Kidney epithelial cell (primary cell): ENCODE measurements at regions not wholly inside any gene's neighbourhood (a gene's known extent, or its start where the extent isn't known, plus 50 kb on each side); places are given as distances from the start of the nearest gene placed in this dataset.

Experiments used
- DNase-seq: peaks from one replicate; pipeline ENCODE4 v3.0.0-alpha.2; 2010; ENCODE audit warnings: low read depth
- H3K27me3 ChIP-seq: 2 replicates; pipeline ENCODE4 v1.6.0; 2011; ENCODE audit warnings: low read length; ENCODE audit not compliant: control insufficient read depth, insufficient read depth
- H3K36me3 ChIP-seq: 2 replicates; pipeline ENCODE4 v1.5.1; 2011; ENCODE audit warnings: low read length; ENCODE audit not compliant: control insufficient read depth, insufficient read depth
- H3K4me3 ChIP-seq: 2 replicates; pipeline ENCODE4 v1.5.1; 2011; ENCODE audit warnings: low read depth, mild to moderate bottlenecking, control low read depth, low read length
- CTCF ChIP-seq: IDR thresholded peaks from 2 replicates; pipeline ENCODE4 v1.5.1; 2011; ENCODE audit warnings: mild to moderate bottlenecking, moderate library complexity, low read length, control low read depth, inconsistent platforms; ENCODE audit not compliant: insufficient read depth, poor library complexity, severe bottlenecking

DNA sequence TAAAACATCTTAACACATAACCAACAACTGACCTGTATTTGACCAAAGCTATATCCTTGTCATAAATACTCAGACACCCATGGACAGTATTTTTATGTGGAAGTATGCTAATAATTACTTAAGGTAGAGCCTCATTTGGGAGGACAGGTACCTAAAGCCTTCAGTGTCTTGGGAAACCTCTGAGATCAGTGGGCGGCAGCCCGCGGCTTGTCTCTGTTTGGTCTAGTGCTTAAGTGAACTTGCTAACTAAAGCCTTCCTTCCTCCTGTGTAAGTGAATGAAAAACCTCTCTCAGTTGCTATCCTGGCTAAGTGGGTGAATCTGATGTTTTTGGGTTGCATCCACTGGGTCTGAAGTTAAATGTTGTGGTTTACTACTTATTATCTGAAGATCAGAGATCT is 144.5 kb upstream of the AGR3 start:
- no peaks in the 10 kb centered on the region for H3K27me3 ChIP-seq
- no peak for TF ChIP-seq CTCF
- no peak for DNase-seq

DNA sequence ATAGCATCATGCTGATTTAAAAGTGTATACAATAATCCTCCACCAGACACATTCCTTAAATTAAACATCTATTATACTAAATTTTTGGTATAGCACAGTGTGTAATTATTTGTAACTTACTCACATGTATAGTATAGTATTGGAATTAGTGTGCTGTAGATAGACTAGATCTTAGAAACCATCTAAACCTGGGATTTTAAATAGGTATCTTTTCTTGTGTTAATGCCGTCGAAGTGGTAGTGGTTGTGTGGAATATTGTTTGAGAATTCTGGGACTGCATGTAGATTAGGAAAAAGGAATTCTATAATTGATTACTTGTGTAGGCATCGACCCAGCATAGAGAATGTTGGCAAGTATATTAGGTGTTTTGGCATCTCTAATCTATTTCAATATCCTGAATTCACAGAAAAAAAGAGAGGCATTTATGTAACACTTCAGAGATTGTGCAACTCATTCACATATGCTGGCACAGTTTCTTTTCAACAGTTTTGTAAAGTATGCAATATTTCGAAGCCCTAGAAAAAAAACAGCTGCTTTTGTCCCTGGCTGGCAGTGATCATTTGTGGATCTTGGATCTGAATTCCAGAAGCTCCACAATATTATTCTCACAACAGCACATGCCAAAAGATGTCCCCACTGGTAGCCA is 145.5 kb upstream of the AGR3 start:
- no peak for DNase-seq
- no peak for TF ChIP-seq CTCF
- no peaks in the 10 kb centered on the region for H3K36me3 ChIP-seq
- no peaks in the 10 kb centered on the region for H3K27me3 ChIP-seq
- no peak overlapping the region for H3K4me3 ChIP-seq

More for the DNA sequence above, 144.5 kb upstream of the AGR3 start:
- Histone ChIP-seq H3K36me3 (no peaks in the 10 kb centered on the region), H3K4me3 (no peak overlapping the region)

- Histone ChIP-seq H3K36me3 (no peaks in the 10 kb centered on the region), H3K4me3 (no peak overlapping the region), H3K27me3 (no peaks in the 10 kb centered on the region)
- no peak for TF ChIP-seq CTCF
- no peak for DNase-seq
Measured at GRCh38 chr7:17027789-17028152, 146.0 kb upstream of the AGR3 start.

DNA sequence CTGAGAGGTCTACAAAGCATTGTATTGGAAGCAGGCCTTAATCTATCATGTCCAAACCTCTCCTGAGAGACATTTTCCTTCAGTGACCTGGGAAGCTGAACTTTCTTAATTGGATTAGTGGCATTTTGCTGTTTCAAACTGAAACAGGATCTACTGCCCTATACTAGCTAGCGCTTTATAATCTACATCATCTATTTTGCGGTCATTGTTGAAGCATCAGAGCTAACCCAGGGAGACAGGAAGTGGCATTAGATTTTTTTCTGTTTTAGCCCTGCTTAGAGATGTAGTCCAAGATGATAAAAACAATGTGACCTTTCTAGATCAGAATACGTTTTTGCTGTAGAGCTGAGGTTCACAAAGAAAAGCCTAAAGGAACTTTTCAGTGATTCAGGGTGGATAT is 147.4 kb upstream of the AGR3 start:
- no peaks in the 10 kb centered on the region for H3K36me3 ChIP-seq
- no peak for DNase-seq
- TF ChIP-seq CTCF, result no peak
- H3K4me3 ChIP-seq, result no peak overlapping the region
- no peaks in the 10 kb centered on the region for H3K27me3 ChIP-seq

DNA sequence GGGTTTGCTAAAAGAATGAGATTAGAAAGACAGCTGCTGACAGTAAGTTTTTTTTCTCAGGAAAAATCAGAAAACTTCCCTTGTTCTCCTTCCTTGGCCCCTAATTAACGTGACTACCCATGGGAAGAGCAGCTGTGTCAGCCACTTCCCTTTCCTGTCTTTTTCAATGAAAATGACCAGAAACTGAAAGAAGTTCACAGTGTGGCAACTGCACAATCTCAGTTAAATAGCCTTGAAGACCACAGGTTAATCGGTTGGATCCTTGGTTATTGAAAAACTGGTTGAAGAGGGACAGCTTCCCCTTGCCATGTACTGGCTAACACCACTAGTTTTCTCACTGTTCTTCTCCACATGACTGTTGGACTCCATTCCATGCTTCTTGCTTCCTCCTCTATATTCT is 148.8 kb upstream of the AGR3 start:
- no peak for DNase-seq
- no peaks in the 10 kb centered on the region for H3K36me3 ChIP-seq
- no peak overlapping the region for H3K4me3 ChIP-seq
- H3K27me3 ChIP-seq, result no peaks in the 10 kb centered on the region
- TF ChIP-seq CTCF, result no peak

GRCh38 chr7:17031906-17032551 is 150.2 kb upstream of the AGR3 start:
- no peak for DNase-seq
- no peaks in the 10 kb centered on the region for H3K36me3 ChIP-seq
- no peaks in the 10 kb centered on the region for H3K27me3 ChIP-seq
- H3K4me3 ChIP-seq, result no peak overlapping the region
- no peak for TF ChIP-seq CTCF
